MM.1S (cell line): ENCODE measurements at regions not wholly inside any gene's neighbourhood (a gene's known extent, or its start where the extent isn't known, plus 50 kb on each side); places are given as distances from the start of the nearest gene placed in this dataset.

Source experiments
- DNase-seq: peaks from one replicate; pipeline ENCODE4 v3.0.0-alpha.2; 2015
- H2AFZ ChIP-seq: fragments of 300-600 bp; sonication (generic); 2 replicates; pipeline ENCODE4 v1.6.0; 2016; ENCODE audit warnings: antibody characterized with exemption, low read length
- H3F3A ChIP-seq: fragments of 300-600 bp; sonication (generic); 2 replicates; pipeline ENCODE4 v1.6.1; 2016; ENCODE audit warnings: mild to moderate bottlenecking, antibody characterized with exemption, low read length, moderate library complexity, mixed read lengths; ENCODE audit not compliant: insufficient read depth
- H3K27ac ChIP-seq: fragments of 300-600 bp; sonication (generic); 2 replicates; pipeline ENCODE4 v1.5.1; 2016; ENCODE audit warnings: mild to moderate bottlenecking, low read length
- H3K27me3 ChIP-seq: fragments of 300-600 bp; sonication (generic); replicated peaks from 2 replicates; pipeline ENCODE4 v1.6.0; 2016; ENCODE audit warnings: low read length; ENCODE audit not compliant: insufficient read depth
- H3K36me3 ChIP-seq: fragments of 300-600 bp; sonication (generic); replicated peaks from 2 replicates; pipeline ENCODE4 v1.6.1; 2016; ENCODE audit warnings: mild to moderate bottlenecking, low read length, mixed read lengths; ENCODE audit not compliant: insufficient read depth
- H3K4me1 ChIP-seq: fragments of 300-600 bp; sonication (generic); 2 replicates; pipeline ENCODE4 v1.6.1; 2016; ENCODE audit warnings: low read length, mixed read lengths
- H3K4me2 ChIP-seq: fragments of 300-600 bp; sonication (generic); 2 replicates; pipeline ENCODE4 v1.6.0; 2016; ENCODE audit warnings: low read depth, low read length
- H3K4me3 ChIP-seq: fragments of 300-600 bp; sonication (generic); 2 replicates; pipeline ENCODE4 v1.5.1; 2016; ENCODE audit warnings: low read length, mixed read lengths
- H3K79me2 ChIP-seq: fragments of 300-600 bp; sonication (generic); 2 replicates; pipeline ENCODE4 v1.6.1; 2016; ENCODE audit warnings: mixed run types, low read length, mixed read lengths
- H3K9ac ChIP-seq: fragments of 300-600 bp; sonication (generic); 2 replicates; pipeline ENCODE4 v1.6.1; 2016; ENCODE audit warnings: low read length, mixed read lengths
- H3K9me2 ChIP-seq: fragments of 300-600 bp; sonication (generic); replicated peaks from 2 replicates; pipeline ENCODE4 v1.6.1; 2016; ENCODE audit warnings: mild to moderate bottlenecking, low read length, mixed read lengths; ENCODE audit not compliant: insufficient read depth
- H3K9me3 ChIP-seq: fragments of 300-600 bp; sonication (generic); replicated peaks from 2 replicates; pipeline ENCODE4 v1.6.1; 2016; ENCODE audit warnings: mild to moderate bottlenecking, low read length, mixed read lengths; ENCODE audit not compliant: insufficient read depth
- H4K20me1 ChIP-seq: fragments of 300-600 bp; sonication (generic); 2 replicates; pipeline ENCODE4 v1.6.1; 2016; ENCODE audit warnings: mild to moderate bottlenecking, low read length, moderate library complexity, mixed read lengths; ENCODE audit not compliant: insufficient read depth
- EZH2 ChIP-seq: fragments of 300-600 bp; sonication (generic); optimal IDR thresholded peaks from 2 replicates; pipeline ENCODE3; 2017; ENCODE audit warnings: low read depth, mild to moderate bottlenecking, antibody characterized with exemption, low read length, mixed read lengths
- EZH2phosphoT487 ChIP-seq: fragments of 300-600 bp; sonication (generic); IDR thresholded peaks from 2 replicates; pipeline ENCODE4 v1.6.1; 2018; ENCODE audit warnings: antibody characterized with exemption, low read length
- TF ChIP-seq, protein P1 (sequence below): fragments of 300-600 bp; sonication (generic); IDR thresholded peaks from 2 replicates; pipeline ENCODE4 v1.5.1; 2016; ENCODE audit warnings: antibody characterized with exemption, low read length, mixed read lengths

DNA sequence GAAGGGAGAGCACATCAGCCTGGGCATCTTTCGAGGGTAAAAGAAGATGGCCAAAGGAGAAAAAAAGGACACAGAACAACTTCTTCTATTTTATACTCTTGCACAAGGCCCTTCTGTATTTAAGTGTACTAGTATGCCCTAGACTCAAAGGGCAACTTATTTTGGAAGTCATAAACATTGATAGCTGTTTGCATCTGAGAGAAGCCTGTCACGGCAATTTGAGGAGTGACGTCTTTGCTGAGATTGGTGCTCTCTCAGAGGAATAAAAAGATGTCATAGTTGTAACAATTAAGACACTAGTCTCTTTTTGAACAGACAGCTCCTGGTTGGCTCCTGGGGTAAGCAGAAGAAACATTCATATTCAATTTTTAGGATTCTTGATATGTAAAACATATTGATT lies 260.4 kb upstream of the TTC14 start:
- no peaks in the 10 kb centered on the region for H3K79me2 ChIP-seq
- H3K4me2 ChIP-seq, result no peak overlapping the region
- H3K4me1 ChIP-seq, result no peaks in the 10 kb centered on the region
- no peaks in the 10 kb centered on the region for H3K9me2 ChIP-seq
- no peaks in the 10 kb centered on the region for H4K20me1 ChIP-seq
- no peak overlapping the region for H3K4me3 ChIP-seq
- H3F3A ChIP-seq, result no peaks in the 10 kb centered on the region
- no peaks in the 10 kb centered on the region for H3K36me3 ChIP-seq
- no peaks in the 10 kb centered on the region for H3K27me3 ChIP-seq
- H3K27ac ChIP-seq, result no peak overlapping the region
- H3K9me3 ChIP-seq, result no peaks in the 10 kb centered on the region
- no peak overlapping the region for H2AFZ ChIP-seq
- H3K9ac ChIP-seq, result no peak overlapping the region
- DNase-seq, result no peak
- TF ChIP-seq EZH2phosphoT487, result no peak
- TF ChIP-seq, protein P1, sequence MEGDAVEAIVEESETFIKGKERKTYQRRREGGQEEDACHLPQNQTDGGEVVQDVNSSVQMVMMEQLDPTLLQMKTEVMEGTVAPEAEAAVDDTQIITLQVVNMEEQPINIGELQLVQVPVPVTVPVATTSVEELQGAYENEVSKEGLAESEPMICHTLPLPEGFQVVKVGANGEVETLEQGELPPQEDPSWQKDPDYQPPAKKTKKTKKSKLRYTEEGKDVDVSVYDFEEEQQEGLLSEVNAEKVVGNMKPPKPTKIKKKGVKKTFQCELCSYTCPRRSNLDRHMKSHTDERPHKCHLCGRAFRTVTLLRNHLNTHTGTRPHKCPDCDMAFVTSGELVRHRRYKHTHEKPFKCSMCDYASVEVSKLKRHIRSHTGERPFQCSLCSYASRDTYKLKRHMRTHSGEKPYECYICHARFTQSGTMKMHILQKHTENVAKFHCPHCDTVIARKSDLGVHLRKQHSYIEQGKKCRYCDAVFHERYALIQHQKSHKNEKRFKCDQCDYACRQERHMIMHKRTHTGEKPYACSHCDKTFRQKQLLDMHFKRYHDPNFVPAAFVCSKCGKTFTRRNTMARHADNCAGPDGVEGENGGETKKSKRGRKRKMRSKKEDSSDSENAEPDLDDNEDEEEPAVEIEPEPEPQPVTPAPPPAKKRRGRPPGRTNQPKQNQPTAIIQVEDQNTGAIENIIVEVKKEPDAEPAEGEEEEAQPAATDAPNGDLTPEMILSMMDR, result no peak
- no peak for TF ChIP-seq EZH2

DNA sequence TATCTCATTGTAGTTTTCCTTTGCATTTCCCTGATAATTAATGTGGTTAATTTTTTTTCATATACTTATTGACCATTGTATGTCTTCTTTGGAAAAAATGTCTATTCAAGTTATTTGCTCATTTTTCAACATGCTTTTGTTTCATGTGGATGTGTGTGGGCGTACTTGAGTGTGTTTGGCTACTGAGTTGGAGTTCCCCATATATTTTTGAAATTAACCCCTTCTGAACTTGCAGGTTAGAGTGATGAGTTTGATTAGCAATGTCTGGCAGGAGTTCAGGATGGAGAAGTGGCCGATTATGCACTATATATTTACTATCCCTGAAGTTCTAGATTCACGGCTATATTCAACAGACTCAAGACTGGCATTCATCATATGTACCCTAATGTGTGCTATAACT lies 250.4 kb upstream of the TTC14 start:
- Histone ChIP-seq H4K20me1 (no peaks in the 10 kb centered on the region), H3K4me3 (no peak overlapping the region), H3K9ac (no peak overlapping the region), H3K4me1 (no peaks in the 10 kb centered on the region), H3K9me2 (no peaks in the 10 kb centered on the region), H3K9me3 (no peaks in the 10 kb centered on the region), H3K79me2 (no peaks in the 10 kb centered on the region), H3K36me3 (no peaks in the 10 kb centered on the region), H3K27me3 (no peaks in the 10 kb centered on the region), H3K27ac (no peak overlapping the region), H3K4me2 (no peak overlapping the region), H3F3A (no peaks in the 10 kb centered on the region), H2AFZ (no peak overlapping the region)
- TF ChIP-seq, protein P1, result no peak
- TF ChIP-seq EZH2 (no peak), EZH2phosphoT487 (no peak)
- DNase-seq, result no peak

DNA sequence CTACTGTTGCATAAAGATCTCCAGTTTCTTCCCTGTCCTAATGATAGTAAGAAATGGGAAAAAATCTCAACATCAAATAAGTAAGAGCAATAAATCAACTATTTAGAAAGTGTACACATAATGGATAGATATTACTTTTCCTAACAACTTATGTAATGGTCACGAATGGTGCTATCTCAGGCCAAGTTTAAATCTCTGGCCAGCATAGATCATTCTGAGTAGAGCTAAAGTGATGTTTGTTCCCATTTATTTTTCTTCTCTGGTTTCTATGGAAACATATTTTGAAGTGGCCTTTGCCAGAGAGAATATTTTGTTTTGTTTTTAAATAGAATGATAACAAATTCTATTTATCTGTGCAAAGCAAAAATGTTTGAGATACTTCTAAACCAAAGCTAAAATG lies 249.7 kb upstream of the TTC14 start:
- H3K9me3 ChIP-seq, result no peaks in the 10 kb centered on the region
- H3F3A ChIP-seq, result no peaks in the 10 kb centered on the region
- H3K27me3 ChIP-seq, result no peaks in the 10 kb centered on the region
- no peak overlapping the region for H3K9ac ChIP-seq
- H2AFZ ChIP-seq, result no peak overlapping the region
- H3K4me2 ChIP-seq, result no peak overlapping the region
- no peaks in the 10 kb centered on the region for H3K36me3 ChIP-seq
- no peaks in the 10 kb centered on the region for H4K20me1 ChIP-seq
- TF ChIP-seq, protein P1, result no peak
- no peak for TF ChIP-seq EZH2phosphoT487
- no peak for TF ChIP-seq EZH2
- no peaks in the 10 kb centered on the region for H3K4me1 ChIP-seq
- H3K9me2 ChIP-seq, result no peaks in the 10 kb centered on the region
- no peaks in the 10 kb centered on the region for H3K79me2 ChIP-seq
- no peak overlapping the region for H3K4me3 ChIP-seq
- no peak for DNase-seq
- no peak overlapping the region for H3K27ac ChIP-seq

DNA sequence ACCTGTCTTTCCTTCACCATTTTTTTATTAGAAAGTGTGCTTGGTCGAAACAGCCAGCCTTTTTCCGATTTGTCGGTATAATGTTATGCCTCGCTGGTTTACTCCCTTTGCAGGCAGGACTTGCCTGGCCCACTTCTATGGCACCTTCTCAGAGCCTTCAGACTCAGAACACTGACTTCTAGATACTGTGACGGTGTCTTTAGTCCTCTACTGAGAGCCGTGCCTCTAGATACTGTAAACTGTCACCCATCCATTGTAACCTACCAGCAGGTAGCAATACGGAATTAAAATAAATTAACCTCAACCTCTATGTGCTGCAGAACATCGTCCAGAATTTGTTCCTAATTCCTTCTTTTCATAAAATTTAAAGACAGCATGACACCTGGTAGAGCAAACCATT lies 247.7 kb upstream of the TTC14 start:
- H2AFZ ChIP-seq, result no peak overlapping the region
- no peak for DNase-seq
- H3K4me2 ChIP-seq, result no peak overlapping the region

More for the DNA sequence above, 247.7 kb upstream of the TTC14 start:
- Histone ChIP-seq H3K27me3 (no peaks in the 10 kb centered on the region), H3K4me3 (no peak overlapping the region), H3F3A (no peaks in the 10 kb centered on the region), H4K20me1 (no peaks in the 10 kb centered on the region), H3K9ac (no peak overlapping the region), H3K9me3 (no peaks in the 10 kb centered on the region), H3K4me1 (no peaks in the 10 kb centered on the region), H3K79me2 (no peaks in the 10 kb centered on the region), H3K36me3 (no peaks in the 10 kb centered on the region), H3K27ac (no peak overlapping the region), H3K9me2 (no peaks in the 10 kb centered on the region)
- TF ChIP-seq, protein P1, result no peak
- TF ChIP-seq EZH2 (no peak), EZH2phosphoT487 (no peak)
